ENCODE measurements at regions not wholly inside any gene's neighbourhood (a gene's known extent, or its start where the extent isn't known, plus 50 kb on each side); places are given as distances from the start of the nearest gene placed in this dataset.

GRCh38 chr7:9983048-9983447, 990.6 kb upstream of the PHF14 start:
- TF ChIP-seq EZH2 (optimal IDR thresholded peaks at IDR 0.05; ENCODE audit: low read depth, low read length) (no peak), CTCF (IDR thresholded peaks at IDR 0.05; ENCODE audit: low read length) (no peak)

Measured in MM.1S (cell line).